ENCODE measurements at regions not wholly inside any gene's neighbourhood (a gene's known extent, or its start where the extent isn't known, plus 50 kb on each side); places are given as distances from the start of the nearest gene placed in this dataset.

GRCh38 chr7:115178835-115179234 is 256.9 kb downstream of the MDFIC start:
- H3K9me3 ChIP-seq (replicated peaks; ENCODE audit: control insufficient read depth, insufficient read depth, low read length), result no peaks in the 10 kb centered on the region
- H3K4me3 ChIP-seq, result no peak overlapping the region
- H2AFZ ChIP-seq (ENCODE audit: control insufficient read depth, low read depth, low read length), result no peak overlapping the region
- H3K27ac ChIP-seq (ENCODE audit: control insufficient read depth, insufficient read depth), result no peak overlapping the region
- FAIRE-seq, result no peak
- WGBS (ENCODE audit: insufficient coverage, insufficient replicate concordance, low lambda C conversion rate, missing lambda C conversion rate), result 2% methylated on average over 2 of the region's 2 CpGs
- in situ Hi-C loops (cut with MboI) (no loop called here), intact Hi-C loops (cut with micrococcal nuclease; ENCODE audit: unreplicated experiment) (no loop called here)
- H3K27me3 ChIP-seq (replicated peaks in 1 of 2; ENCODE audit: control insufficient read depth in 2 of 2, insufficient read depth in 2 of 2, low read length in 1 of 2), result no peaks in the 10 kb centered on the region; a peak in 1 of 4 replicates
- RAD21 ChIA-PET (ENCODE audit: unreplicated experiment), result no interaction called here
- SMC1A ChIA-PET (ENCODE audit: uncharacterized antibody, unreplicated experiment), result no interaction called here
- TF ChIP-seq GABPA (IDR thresholded peaks at IDR 0.05; ENCODE audit: low read depth) (no peak), POLR2AphosphoS5 (IDR thresholded peaks at IDR 0.05; ENCODE audit: low read length) (no peak), PBX3 (IDR thresholded peaks at IDR 0.05; ENCODE audit: insufficient replicate concordance, low read depth, low read length) (no peak), RELB (IDR thresholded peaks at IDR 0.05; ENCODE audit: low read depth) (no peak), CBX5 (IDR thresholded peaks at IDR 0.05; ENCODE audit: low read depth) (no peak), FOXK2 (IDR thresholded peaks at IDR 0.05) (no peak), CREM (IDR thresholded peaks at IDR 0.05; ENCODE audit: low read depth) (no peak), NR2F1 (conservative IDR thresholded peaks at IDR 0.05) (no peak), EGR1 (IDR thresholded peaks at IDR 0.05; ENCODE audit: borderline replicate concordance in 1 of 2, low read depth in 2 of 2, low read length in 2 of 2) (no peak), BHLHE40 (IDR thresholded peaks at IDR 0.05; ENCODE audit: borderline replicate concordance in 1 of 2, low read depth in 2 of 2, low read length in 1 of 2) (no peak), ZNF217 (IDR thresholded peaks at IDR 0.05) (no peak), CEBPB (IDR thresholded peaks at IDR 0.05; ENCODE audit: borderline replicate concordance in 1 of 2, low read depth in 2 of 2, low read length in 2 of 2) (no peak), TCF7 (IDR thresholded peaks at IDR 0.05; ENCODE audit: borderline replicate concordance) (no peak), POLR2AphosphoS2 (IDR thresholded peaks at IDR 0.05; ENCODE audit: low read depth, low read length) (no peak), ZBTB40 (IDR thresholded peaks at IDR 0.05; ENCODE audit: borderline replicate concordance) (no peak), DPF2 (IDR thresholded peaks at IDR 0.05) (no peak), GATAD2B (conservative IDR thresholded peaks at IDR 0.05; ENCODE audit: low read depth) (no peak)
- POLR2A ChIA-PET, result no interaction called here
- no peaks in the 10 kb centered on the region for H3K4me1 ChIP-seq (ENCODE audit: control insufficient read depth, insufficient read depth, low read length)
- no TSS peak for BruUV-seq (replicated peaks)
- no peak for ATAC-seq
- CTCF ChIA-PET, result no interaction called here
- H3K36me3 ChIP-seq (ENCODE audit: control insufficient read depth in 2 of 2, insufficient read depth in 2 of 2, low read length in 1 of 2), result no peaks in the 10 kb centered on the region
- DNase-seq (ENCODE audit: low read depth, low spot score), result no peak
- H3K79me2 ChIP-seq (ENCODE audit: control insufficient read depth, insufficient read depth, low read length), result no peaks in the 10 kb centered on the region
- no peak overlapping the region for H3K9ac ChIP-seq (ENCODE audit: control insufficient read depth, insufficient read depth, low read length)
- H3K4me2 ChIP-seq (ENCODE audit: control insufficient read depth, insufficient read depth), result no peak overlapping the region
- H4K20me1 ChIP-seq (ENCODE audit: control insufficient read depth, insufficient read depth), result no peaks in the 10 kb centered on the region
